Activated CD8-positive, alpha-beta memory T cell treated with anti-CD3 and anti-CD28 coated beads, Interleukin-2, amount 50 U/mL, for 1 hour (primary cell): ENCODE measurements at regions not wholly inside any gene's neighbourhood (a gene's known extent, or its start where the extent isn't known, plus 50 kb on each side); places are given as distances from the start of the nearest gene placed in this dataset.

Source experiments
- DNase-seq: peaks from one replicate; pipeline ENCODE4 v3.0.0-alpha.2; 2020; ENCODE audit errors: extremely low read depth

DNA sequence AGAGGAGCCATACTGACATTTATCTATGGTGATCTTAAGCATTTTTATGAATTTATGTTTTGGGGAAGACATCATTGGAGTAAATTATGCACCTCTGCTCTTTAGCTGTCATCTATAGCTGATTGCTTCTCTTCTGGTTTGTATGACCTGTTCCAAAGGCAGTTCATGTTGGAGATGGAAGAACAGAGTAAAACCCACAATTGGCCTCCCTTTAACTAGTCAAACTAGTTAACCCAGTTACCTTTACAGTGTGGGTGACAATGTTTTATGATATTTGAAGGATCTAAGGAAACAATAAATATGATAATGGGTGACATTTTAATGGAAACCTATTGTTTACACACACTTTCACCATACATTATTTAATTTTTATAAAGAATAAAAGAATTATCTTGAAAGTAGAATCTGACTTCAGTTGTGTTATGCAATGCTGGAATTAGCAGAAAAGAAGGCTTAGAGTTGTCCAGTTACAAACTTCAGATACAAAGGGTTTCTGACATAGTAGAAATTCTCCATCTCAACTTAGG lies 263.5 kb downstream of the NFKBIZ start:
- DNase-seq: no peak

DNA sequence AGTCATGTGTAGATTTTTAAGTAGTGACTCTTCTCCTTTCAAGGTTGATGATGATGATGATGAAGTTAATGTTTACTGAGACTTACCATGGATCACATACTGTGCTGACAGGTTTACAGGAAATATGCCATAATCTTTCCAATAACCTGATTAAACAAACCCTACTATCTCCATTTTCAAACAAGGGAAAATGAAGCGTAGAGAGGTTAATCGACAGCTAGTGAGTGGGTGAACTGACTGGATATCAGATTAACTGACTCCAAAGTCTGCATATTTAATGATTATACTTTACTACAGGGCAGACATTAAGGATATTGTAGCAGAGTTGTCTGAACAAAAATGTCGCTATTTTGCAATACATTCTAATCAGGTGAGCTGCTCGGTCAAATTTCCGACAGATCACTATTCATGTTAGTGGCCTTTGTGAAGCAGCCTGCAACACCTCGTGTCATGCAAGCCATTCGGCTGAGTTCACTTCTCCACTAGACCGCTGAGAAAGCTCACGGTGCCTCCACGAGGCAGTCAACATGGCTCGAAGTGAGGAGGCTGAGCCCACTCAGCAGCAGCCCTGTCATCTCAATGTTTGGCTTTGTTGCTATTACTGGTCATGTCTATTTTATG lies 264.2 kb downstream of the NFKBIZ start:
- DNase-seq: no peak

DNA sequence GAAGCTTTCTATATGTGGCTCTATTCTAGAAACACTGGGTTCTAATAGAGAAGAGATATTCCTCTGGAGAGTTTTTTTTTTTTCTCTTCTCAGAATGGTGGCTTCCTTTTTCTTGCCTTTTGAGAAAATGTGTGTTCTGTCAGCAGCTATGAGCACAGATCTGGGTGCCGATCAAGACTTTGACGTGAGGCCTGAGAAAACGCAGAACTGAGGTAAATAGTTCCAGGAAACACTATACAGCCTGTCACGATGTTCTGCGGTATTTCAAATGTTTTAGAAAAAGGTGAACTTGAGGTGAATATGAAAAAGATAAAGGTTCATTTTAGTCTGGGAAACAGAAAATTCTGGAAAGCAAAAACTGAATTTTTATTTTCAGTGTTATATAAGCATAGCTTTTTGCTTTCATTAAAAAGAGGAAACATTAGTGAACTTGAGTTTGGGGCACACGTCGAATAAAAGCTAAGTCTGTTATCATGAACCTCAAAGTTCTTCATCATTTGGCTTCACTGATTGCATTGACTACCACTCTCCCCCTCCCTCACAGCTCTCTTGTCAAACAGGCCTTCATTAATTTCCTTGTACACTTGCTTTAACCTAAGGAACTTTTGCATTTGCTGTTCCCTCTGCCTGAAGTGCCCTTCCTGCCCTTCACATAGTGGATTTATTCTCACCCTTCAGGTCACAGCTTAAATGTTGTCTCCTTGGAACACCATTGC lies 265.1 kb downstream of the NFKBIZ start:
- DNase-seq: peak; percentile 12

DNA sequence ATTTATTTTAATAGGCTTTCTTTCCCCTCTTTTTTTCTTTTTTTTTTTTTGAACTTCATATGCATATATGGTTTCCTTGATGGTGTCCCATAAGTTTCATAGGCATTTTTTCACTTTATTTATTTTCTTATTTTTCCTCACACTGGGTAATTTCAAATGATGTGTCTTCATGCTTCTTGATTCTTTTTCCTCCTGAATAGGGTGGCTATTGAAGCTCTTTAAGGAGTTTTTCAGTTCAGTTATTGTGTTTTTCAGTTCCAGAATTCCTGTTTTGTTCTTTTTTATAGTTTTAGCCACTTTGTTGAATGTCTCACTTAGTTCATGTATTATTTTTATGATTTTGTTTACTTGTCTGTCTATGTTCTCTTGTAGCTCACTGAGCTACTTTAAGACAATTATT lies 273.2 kb downstream of the NFKBIZ start:
- DNase-seq: no peak

DNA sequence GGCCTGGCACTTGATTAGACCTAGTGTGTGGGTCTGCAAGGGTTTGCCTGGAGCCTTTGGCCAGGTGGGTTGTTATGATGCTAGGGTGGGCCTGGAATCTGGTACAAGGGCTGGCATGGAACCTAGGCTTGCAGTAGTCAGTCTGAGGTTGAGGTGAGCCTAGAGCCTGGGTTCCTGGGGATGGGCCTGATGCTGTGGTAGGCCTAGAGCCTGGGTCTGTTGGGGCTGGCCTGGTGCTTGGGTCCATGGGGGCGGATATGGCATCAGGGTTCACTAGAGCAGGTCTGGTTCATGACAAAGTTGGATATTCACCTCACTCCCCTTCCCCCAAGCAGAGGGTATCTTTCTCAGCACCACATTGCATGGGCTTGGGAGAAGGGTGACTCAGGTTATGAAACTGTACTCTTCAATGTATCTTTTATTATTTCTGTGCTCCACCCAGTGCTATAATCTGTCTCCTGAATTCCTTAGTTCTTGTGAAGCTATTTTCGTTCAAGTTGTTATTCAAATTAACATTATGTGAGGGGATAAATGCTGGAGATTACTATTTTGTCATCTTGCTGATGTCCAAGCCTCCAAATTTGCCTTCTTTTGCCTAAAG lies 274.4 kb downstream of the NFKBIZ start:
- DNase-seq: no peak

DNA sequence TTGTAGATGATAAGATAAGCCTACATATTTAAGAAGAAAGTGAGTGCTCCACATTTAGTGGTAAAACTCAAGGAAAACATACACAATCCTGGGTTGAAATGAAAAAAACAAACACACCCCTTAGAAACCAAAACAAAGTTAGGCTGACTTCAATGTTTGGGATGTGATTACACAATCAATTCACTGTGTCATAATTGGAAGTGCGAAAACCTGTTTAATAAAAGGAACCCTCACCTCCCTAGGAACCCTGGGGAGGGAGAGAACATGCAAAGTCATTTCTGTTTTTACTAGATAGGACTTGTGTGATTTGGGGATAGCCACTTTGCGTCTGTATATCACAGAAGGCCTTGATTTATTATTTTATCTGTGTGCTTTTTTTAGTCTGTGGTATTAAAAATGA lies 275.0 kb downstream of the NFKBIZ start:
- DNase-seq: no peak

DNA sequence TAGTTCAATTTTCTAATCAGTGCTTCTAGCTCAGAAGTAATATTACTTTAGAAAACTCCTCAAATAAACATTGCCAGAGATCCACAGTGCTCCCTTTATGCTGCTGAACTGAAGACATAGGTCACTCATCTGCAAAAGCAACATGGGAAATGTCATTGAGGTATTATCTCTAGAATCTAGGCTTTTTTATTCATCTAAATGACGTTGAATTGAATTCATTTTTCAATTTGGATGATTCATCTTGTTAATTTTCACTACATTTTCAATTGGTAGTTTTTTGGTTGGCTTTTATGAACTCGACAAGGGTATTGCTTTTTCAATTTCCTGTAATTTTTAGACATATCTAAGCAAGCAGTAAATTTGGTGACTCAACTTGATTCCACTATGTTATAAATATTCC lies 275.4 kb downstream of the NFKBIZ start:
- DNase-seq: no peak

DNA sequence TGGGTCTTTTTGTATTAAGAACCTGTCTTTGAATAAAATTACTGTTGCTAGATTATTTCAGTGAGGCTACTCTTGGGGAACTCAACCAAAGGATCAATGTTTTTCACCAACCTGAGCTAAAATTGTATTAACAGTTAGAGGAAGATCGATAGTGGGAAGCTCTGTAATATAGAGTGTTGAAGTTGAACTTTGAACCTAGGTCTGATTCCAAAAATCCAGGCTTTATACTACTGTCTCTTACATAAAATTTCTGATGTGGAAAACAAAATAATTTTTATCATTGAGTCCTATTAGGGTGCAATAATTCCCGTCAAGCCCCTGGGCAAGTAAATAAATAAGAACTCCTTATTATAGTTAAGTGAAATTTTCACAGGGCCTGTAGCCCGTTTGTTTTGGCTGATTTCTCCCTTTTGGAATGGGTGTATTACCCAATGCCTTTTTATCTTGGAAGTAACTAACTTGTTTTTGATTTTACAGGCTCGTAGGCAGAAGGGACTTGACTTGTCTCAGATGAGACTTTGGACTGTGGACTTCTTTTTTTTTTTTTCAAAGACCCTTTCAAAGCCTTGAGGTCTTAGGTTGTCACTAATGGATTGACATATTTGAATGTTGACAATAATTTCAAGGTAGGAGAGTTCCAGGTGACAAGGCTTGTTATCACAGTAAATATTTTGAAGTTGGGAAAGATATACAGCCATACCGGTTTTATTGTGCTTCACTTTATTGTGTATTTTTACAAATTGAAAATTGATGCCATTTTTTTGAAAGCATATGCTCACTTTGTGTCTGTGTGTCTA lies 276.1 kb downstream of the NFKBIZ start:
- no peak for DNase-seq

DNA sequence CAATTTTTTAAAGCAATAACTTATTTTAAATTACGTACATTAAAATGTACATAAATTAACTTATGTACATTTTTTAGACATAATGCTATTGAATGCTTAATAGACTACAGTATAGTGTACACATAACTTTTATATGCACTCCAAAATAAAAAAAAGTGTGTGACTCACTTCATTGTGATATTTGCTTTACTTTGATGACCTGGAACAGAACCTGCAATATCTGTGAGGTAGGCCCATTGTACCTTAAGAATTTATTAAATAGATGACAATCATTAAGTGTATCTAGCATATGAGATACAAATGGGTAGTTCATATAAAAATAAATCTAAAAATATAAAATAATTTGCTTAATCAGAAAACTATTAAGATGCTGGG lies 276.7 kb downstream of the NFKBIZ start:
- no peak for DNase-seq

DNA sequence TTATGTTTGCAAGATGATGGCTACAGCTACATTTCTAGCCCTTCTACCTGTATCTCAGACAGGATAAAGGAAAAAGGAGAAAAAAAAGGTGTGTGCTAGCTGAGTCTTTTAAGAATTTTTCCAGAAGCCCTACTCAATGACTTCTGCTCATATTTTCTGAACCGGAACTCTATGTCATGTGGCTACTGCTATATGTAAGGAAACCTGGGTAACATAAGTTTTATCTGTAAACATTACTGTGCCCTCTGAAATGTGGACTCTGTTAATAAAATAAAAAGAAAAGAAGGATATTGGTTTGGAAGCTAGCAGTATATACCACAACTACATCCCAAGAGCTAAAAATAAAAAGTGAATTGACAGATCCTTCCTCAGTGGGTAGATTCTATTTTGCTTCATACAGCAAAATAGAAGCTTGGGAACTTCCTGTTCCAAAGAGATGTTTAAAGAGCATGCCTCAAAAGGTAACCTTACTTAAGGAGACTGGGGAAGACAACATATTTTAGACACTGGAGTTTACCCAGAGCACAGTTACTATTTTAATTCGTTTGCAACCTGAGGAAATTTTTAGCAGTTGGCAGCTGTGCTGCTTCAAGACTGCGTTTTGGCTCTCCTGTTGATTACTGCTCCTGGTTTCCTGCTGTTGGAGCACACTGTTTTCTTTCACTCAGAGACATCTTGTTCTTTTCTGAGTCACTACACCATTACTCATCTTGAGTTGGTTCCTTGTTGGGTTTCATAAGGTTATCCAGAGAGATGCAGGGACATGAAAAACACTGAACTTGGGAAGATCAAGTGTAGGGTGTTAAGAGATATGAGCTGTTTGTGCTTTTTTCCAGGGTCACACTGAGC lies 280.7 kb downstream of the NFKBIZ start:
- no peak for DNase-seq

DNA sequence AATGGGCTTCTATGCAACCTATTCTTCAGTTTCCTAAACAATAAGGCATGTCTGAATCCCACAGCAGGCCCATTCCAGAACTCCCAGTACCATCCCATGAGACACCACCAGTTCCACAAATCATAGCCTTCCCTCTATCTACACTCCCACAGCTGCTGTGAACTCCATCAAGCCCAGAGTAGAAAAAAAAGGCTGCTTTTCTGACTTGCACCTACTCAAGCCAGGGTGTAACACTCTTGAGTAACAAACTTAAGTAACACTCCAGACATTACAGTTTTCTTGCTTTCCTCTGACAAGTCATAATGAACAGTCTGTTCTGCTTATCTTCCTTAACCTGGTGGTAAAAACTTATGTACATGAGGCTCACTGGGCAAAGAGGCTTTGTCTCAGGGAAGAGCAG lies 283.1 kb downstream of the NFKBIZ start:
- DNase-seq: no peak

DNA sequence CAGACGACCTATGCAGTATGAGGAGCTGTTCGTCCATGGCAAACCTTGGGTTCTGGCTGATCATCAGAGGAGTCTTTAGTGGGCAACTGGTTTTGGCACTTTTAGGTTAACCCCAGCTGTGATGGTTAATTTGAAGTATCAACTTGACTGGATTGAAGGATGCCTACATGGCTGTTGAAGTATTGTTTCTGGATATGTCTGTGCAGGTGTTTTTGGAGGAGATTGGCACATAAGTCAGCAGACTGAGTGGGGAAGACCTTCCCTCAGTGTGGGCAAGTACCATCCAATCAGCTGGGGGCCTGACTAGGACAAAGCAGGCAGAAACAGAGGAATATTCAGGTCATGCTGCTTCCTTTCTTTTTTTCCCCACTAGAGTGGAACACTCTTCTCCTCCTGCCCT lies 284.1 kb downstream of the NFKBIZ start:
- no peak for DNase-seq

DNA sequence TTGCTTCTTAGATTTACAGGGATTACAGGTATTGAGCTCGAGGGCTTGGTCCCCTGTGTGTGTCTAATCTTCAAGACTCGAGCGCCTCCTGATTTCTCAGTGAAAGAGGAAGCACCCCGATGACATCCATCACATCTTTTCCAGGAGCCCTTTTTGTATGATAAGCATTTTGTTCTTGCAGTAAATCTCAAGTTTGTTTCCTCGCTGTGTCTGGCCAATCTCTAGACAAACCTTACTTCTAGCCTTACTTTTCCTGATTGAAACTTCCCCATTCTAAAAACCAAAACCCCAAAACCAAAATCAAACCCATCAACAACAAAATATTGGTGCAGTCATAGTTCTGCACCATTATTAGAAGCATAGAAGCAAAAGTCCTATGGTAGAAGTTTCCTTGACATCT lies 286.0 kb downstream of the NFKBIZ start:
- no peak for DNase-seq

DNA sequence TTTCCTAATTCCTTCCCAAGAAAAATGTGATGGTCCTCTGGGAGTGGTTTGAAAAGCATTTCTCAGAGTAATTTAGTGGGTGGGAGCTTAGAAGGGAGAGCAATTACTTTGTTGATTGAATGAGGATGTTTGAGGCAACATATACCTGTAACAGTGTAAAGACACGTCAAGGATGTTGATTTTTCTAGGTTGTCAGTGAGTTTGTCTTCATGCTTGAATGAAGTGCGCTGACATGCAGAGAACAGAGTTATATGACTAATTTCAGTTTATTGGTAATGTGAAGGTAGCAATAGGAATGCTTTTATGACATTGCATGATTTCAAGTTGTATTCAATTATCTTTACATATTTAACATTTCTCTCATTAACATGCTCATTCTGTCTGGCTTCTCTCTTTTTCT lies 286.9 kb downstream of the NFKBIZ start:
- no peak for DNase-seq

DNA sequence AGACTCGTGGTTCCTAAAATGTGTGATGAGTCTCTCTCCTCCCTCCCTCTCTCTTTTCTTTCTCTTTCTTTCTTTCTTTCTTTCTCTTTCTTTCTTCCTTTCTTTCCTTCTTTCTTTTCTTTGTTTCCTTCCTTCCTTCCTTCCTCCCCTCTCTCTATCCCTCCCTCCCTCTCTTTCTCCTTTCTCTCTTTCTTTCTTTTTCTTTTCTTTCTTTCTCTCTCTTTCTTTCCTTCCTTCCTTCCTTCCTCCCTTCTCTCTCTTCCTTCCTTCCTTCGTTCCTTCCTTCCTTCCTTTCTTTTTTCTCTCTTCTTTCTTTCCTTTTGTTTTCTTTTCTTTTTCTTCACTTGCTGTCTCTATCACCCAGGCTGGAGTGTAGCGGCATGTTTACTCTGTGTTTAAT lies 290.8 kb downstream of the NFKBIZ start:
- DNase-seq: no peak

DNA sequence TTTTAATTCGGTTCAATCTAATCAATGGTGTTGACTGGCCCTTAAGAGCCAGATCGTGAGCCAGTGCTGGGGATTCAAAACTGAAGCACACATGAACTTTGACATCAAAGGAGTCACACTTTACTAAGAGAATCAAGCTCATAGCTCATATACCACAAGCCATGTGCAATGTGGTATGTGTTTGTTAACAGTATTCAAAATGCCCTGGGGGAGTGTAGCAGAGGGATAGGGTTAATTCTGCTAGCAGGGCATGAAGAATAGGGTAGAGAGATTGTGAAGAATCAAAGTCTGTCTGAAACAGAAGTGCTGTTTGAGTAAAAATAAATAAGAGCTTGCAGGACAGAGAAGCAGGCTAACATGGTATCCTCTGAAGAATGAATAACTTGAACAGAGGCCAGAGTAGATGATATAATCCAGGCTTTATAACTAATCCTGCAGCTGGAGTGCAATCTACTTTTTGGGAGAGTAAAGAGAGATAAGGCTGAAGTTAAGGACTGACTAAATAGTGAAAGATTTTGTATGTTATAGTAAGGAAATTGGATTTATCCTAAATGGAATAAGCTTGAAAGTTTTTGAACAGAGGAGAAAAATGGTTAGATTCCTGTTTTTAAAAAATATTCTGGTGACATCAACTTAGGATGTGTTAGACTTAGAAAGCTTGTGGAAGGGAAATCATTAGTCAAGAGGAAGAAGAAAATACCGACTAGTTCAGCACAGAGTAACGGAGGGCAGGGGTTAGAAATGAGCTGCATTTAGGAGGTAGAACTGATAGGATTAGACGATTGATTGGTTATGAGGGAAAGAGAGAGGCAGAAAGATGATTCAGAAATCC lies 292.0 kb downstream of the NFKBIZ start:
- DNase-seq: no peak

DNA sequence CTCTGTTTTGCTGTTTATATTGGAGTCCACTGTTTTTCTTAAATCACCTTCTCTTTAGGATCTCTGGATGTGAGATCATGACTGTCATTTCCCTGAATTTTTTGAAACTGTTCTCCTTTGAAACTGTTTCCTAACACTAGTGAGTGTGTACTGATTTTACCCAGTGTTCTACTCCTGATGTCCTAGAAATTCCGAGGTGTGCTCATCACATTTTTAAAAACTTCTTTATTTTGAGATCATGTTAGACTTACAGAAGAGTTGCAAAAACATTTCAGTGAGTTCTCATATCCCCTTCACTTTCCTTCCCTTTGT lies 292.6 kb downstream of the NFKBIZ start:
- DNase-seq: no peak

DNA sequence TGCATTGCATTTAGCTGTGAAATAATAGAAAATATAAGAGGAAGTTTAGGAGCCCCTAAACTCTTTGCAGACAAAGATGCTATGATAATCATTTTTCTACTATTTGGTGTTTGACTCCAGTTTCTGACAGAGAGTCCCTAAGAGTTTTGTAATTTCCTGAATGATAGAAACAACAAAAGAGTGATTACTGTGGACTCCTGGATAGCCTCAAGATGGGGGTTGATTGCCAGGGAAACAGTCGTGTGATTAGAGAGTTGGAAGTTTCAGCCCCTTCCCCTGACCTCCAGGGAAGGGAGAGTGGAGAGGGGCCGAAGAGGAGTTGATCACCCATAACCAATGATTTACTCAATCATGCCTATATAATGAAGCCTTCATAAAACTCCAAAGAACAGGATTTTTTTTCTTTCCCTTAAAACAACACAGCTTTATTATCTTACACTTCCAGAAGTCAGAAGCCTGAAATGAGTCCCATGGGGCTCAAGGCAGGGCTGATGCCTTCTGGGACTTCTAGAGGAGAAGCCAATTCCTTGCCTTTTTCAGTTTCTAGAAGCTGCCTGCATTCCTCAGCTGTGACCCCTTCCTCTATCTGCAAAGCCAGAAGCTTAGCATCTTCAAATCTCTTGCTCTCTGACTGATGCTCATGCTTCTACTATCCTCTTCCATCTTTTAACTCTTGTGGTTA lies 292.3 kb upstream of the ZPLD1 start:
- no peak for DNase-seq

DNA sequence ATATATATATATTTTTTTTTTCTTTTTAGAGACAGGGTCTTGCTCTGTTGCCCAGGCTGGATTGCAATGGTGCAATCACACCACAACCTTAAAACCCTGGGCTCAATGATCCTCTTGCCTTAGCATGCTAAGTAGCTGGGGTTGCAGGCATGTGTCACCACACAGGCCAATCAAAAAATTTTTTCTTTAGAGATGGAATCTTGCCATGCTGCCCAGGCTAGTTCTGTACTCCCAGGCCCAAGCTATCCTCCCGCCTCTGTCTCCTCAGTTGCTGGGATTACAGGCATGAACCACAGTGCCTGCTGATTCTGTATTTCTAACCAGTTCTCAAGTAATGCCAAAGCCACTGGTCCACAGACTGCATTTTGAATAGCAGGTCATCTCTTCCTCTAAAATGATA lies 291.3 kb upstream of the ZPLD1 start:
- DNase-seq: no peak

DNA sequence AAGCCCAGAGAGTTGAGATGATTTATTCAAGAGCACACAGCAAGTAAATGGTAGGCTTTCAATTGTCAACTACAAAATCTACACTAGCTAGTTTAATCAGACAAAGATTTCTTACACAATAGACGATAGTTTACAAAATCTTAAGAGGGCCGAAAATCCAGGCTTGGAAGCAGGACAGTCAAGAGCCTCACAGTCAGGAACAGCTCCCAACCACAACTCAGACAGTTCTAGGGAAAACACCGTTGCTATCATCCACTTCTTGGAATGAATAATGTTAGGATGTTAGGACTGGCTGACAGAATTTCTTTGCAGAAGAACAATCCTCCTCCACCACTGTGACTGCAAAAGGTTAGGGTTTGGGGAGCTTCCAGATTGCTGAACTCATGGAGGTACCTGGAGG lies 290.8 kb upstream of the ZPLD1 start:
- no peak for DNase-seq
